ENCODE measurements at regions not wholly inside any gene's neighbourhood (a gene's known extent, or its start where the extent isn't known, plus 50 kb on each side); places are given as distances from the start of the nearest gene placed in this dataset.

DNA sequence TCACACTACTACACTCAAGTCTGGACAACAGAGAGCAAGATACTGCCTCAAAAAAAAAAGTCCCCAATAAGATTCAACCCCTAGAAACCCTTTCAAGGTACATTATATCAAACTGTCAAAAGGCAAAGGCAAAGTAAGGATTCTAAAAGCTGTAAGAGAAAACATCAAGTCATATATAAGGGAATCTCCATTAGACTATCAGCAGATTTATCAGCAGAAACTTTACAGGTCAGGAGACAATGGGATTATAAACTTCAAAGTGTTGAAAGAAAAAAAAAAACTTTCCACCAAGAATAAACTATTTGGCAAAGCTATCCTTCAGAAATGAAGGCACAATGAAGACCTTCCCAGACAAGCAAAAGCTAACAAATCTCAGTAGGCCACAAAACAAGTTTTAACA lies 63.5 kb upstream of the DMRT1 start:
- no peaks in the 10 kb centered on the region for H3K4me1 ChIP-seq (ENCODE audit: low read depth, poor library complexity, severe bottlenecking)
- no peak overlapping the region for H3K4me2 ChIP-seq
- H3K9ac ChIP-seq = no peak overlapping the region
- H2AFZ ChIP-seq (ENCODE audit: low read depth) = no peak overlapping the region
- no peaks in the 10 kb centered on the region for H3K27me3 ChIP-seq (ENCODE audit: insufficient read depth, low read depth)
- no peak overlapping the region for H3K27ac ChIP-seq
- H4K20me1 ChIP-seq (ENCODE audit: insufficient read depth) = no peaks in the 10 kb centered on the region
- TF ChIP-seq CTCF (conservative IDR thresholded peaks at IDR 0.05; ENCODE audit: low read depth, low read length) = no peak
- no peaks in the 10 kb centered on the region for H3K36me3 ChIP-seq (ENCODE audit: insufficient read depth)
- no peaks in the 10 kb centered on the region for H3K79me2 ChIP-seq (ENCODE audit: insufficient read depth, low read depth)
- H3K4me3 ChIP-seq (IDR thresholded peaks at IDR 0.05; ENCODE audit: insufficient read depth, low read depth, low read length) = no peak overlapping the region

DNA sequence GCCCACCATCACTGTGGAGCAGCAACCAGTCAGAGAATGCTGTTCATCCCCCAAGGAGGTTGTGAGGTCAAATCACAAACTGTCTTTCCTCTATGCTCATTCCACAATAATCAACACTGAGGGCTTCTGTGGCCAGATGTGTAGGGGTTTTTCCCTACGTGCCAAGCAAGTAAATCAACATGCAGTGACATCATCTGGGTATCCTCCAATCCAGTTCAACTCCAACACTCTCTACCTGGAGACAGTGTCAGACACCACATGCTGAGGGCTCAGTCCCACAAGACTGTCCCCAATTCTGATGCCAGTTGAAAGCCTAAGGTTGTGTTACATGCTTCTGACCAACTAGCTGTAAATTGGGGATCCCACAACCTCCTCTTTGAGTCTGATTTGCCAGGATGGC lies 57.3 kb upstream of the DMRT1 start:
- Histone ChIP-seq H3K27me3 (ENCODE audit: insufficient read depth, low read depth) (no peaks in the 10 kb centered on the region), H3K4me3 (IDR thresholded peaks at IDR 0.05; ENCODE audit: insufficient read depth, low read depth, low read length) (no peak overlapping the region), H3K36me3 (ENCODE audit: insufficient read depth) (no peaks in the 10 kb centered on the region), H3K9ac (no peak overlapping the region), H3K79me2 (ENCODE audit: insufficient read depth, low read depth) (no peaks in the 10 kb centered on the region), H3K27ac (no peak overlapping the region), H2AFZ (ENCODE audit: low read depth) (no peak overlapping the region), H3K4me2 (no peak overlapping the region), H3K4me1 (ENCODE audit: low read depth, poor library complexity, severe bottlenecking) (no peaks in the 10 kb centered on the region), H4K20me1 (ENCODE audit: insufficient read depth) (no peaks in the 10 kb centered on the region)
- TF ChIP-seq CTCF (conservative IDR thresholded peaks at IDR 0.05; ENCODE audit: low read depth, low read length) = no peak

DNA sequence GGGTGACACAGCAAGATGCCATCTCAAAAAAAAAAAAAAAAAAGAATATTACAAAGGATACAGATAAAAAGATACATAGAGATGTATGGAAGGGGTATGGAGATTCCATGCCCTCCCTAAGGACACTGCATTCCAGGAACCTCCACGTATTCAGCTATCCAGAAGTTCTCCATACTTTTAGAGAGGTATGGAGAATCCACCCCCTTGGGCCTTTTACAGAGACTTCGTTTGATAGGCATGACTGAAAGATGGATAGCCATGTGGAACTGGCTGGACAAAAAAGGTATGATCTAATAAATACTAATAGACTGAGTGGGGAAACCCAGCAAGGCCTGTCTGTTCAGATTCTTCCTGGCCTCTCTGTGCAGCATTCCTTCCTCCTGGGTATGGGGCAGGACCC lies 56.6 kb upstream of the DMRT1 start:
- no peaks in the 10 kb centered on the region for H3K79me2 ChIP-seq (ENCODE audit: insufficient read depth, low read depth)
- no peaks in the 10 kb centered on the region for H3K4me1 ChIP-seq (ENCODE audit: low read depth, poor library complexity, severe bottlenecking)
- H3K27me3 ChIP-seq (ENCODE audit: insufficient read depth, low read depth) = no peaks in the 10 kb centered on the region
- no peak overlapping the region for H3K9ac ChIP-seq
- no peak overlapping the region for H3K4me2 ChIP-seq
- no peak for TF ChIP-seq CTCF (conservative IDR thresholded peaks at IDR 0.05; ENCODE audit: low read depth, low read length)
- H4K20me1 ChIP-seq (ENCODE audit: insufficient read depth) = no peaks in the 10 kb centered on the region
- H2AFZ ChIP-seq (ENCODE audit: low read depth) = no peak overlapping the region
- no peak overlapping the region for H3K4me3 ChIP-seq (IDR thresholded peaks at IDR 0.05; ENCODE audit: insufficient read depth, low read depth, low read length)
- H3K27ac ChIP-seq = no peak overlapping the region
- no peaks in the 10 kb centered on the region for H3K36me3 ChIP-seq (ENCODE audit: insufficient read depth)

DNA sequence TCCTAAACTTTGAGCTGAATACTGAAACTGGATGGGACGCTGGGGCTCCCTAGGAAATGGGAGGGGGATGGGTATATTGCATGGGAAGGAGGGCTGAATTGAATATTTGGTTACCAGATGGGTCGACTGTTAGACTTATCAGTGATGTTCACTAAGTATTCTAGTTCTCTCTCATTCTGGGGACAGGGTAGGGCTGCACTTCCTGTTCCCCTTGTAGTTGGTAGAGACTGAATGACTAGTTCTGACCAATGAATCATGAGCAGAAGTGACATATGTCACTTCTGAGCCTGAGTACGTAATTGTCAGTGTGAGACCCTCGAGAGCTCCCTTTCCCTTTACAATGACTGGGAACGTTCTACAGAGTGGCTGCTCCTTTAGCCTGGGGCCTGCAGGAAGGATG lies 55.5 kb upstream of the DMRT1 start:
- H3K9ac ChIP-seq = no peak overlapping the region
- H3K36me3 ChIP-seq (ENCODE audit: insufficient read depth) = no peaks in the 10 kb centered on the region
- no peaks in the 10 kb centered on the region for H3K27me3 ChIP-seq (ENCODE audit: insufficient read depth, low read depth)
- H3K4me3 ChIP-seq (IDR thresholded peaks at IDR 0.05; ENCODE audit: insufficient read depth, low read depth, low read length) = no peak overlapping the region
- no peak overlapping the region for H3K4me2 ChIP-seq
- H4K20me1 ChIP-seq (ENCODE audit: insufficient read depth) = no peaks in the 10 kb centered on the region
- no peak overlapping the region for H3K27ac ChIP-seq
- TF ChIP-seq CTCF (conservative IDR thresholded peaks at IDR 0.05; ENCODE audit: low read depth, low read length) = no peak
- H3K79me2 ChIP-seq (ENCODE audit: insufficient read depth, low read depth) = no peaks in the 10 kb centered on the region
- no peaks in the 10 kb centered on the region for H3K4me1 ChIP-seq (ENCODE audit: low read depth, poor library complexity, severe bottlenecking)
- no peak overlapping the region for H2AFZ ChIP-seq (ENCODE audit: low read depth)

GRCh38 chr9:786405-786804 lies 55.1 kb upstream of the DMRT1 start:
- no peak for TF ChIP-seq CTCF (conservative IDR thresholded peaks at IDR 0.05; ENCODE audit: low read depth, low read length)
- no peaks in the 10 kb centered on the region for H4K20me1 ChIP-seq (ENCODE audit: insufficient read depth)
- no peak overlapping the region for H3K4me3 ChIP-seq (IDR thresholded peaks at IDR 0.05; ENCODE audit: insufficient read depth, low read depth, low read length)
- H3K27ac ChIP-seq = no peak overlapping the region
- H3K36me3 ChIP-seq (ENCODE audit: insufficient read depth) = no peaks in the 10 kb centered on the region
- H3K4me2 ChIP-seq = no peak overlapping the region
- H2AFZ ChIP-seq (ENCODE audit: low read depth) = no peak overlapping the region
- no peaks in the 10 kb centered on the region for H3K27me3 ChIP-seq (ENCODE audit: insufficient read depth, low read depth)
- no peaks in the 10 kb centered on the region for H3K4me1 ChIP-seq (ENCODE audit: low read depth, poor library complexity, severe bottlenecking)
- no peak overlapping the region for H3K9ac ChIP-seq
- no peaks in the 10 kb centered on the region for H3K79me2 ChIP-seq (ENCODE audit: insufficient read depth, low read depth)

Data from KMS-11 (cell line).